GM18861 (cell line): ENCODE measurements at regions not wholly inside any gene's neighbourhood (a gene's known extent, or its start where the extent isn't known, plus 50 kb on each side); places are given as distances from the start of the nearest gene placed in this dataset.

Experiments
- ATAC-seq: cut with Tn5 transposase; IDR thresholded peaks from one replicate; pipeline ENCODE4 v1.9.1; 2021; ENCODE audit not compliant: unreplicated experiment

DNA sequence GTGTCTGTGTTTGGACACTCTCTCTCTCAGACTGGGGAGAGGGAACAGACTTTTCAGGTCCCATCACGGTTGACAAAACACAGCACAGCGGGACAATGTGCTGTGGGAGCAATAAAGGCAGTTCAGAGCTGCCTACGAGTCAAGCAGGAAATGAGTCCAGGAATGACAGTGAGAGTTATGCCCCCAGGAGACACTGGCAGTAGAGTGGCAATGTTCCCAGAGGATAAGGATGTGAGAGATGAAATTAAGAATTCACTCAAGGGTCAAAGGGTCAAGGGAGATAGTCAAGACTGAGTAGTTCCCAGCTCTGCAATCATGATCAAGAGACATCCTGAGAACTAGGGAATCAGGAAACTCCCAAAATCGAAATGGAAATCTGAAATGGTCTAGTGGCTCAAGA, 156.1 kb downstream of the LURAP1L start:
- ATAC-seq: no peak

- no peak for ATAC-seq
Observed at GRCh38 chr9:12933957-12934356, 159.1 kb downstream of the LURAP1L start.

GRCh38 chr9:12934545-12935272, 159.9 kb downstream of the LURAP1L start:
- no peak for ATAC-seq

GRCh38 chr9:12935714-12936113, 160.9 kb downstream of the LURAP1L start:
- ATAC-seq: no peak

- no peak for ATAC-seq
Observed at GRCh38 chr9:12954441-12954840, 179.6 kb downstream of the LURAP1L start.

DNA sequence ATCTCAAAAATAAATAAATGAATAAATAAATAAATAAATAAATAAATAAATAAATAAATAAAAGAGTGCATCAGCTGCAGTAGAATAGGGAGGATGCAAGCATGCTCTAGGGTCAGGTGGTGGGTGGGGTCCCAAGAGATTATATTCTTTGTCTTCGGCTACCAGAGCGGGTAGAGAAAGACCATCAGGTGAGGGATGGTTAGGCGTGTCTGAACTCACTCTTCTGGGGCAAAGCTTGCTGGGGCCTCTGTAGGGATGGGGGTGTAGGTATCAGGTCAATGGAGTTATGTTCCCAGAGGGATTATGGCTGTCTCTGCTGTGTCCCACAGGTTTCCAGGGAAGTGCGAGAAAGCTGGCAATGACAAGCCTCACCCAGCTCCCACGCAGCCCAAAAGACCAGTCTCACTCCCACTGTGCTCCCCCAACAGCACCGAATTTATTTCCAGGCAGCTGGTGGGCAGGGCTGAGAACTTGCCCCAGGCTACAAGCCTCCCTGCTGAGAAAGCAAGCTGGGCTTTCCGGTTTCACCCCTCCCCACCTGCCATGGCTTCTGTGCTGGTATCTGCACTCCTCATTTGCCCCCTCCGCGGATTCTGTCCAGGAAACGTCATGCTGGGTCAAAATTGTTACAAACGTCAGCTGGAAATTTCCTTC, 180.8 kb downstream of the LURAP1L start:
- no peak for ATAC-seq

DNA sequence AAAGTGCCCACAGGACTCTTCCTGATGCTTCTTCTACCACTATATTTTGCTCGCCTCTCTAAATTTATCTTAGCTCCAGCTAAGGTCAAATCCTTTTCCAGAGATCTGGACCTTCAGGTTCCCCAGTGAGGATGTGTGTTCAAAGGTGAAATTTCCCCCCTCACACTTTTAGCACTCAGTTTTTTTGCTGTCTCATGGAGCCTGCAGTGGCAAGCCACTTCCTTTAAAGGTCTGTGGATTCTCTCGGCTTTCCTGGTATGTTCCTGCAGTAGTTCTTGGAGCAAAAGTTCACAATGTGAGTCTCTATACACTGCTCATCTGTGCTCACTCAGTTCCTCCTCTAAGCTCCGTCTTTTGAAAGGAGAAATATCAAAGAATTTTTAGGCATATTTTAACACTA, 181.4 kb downstream of the LURAP1L start:
- no peak for ATAC-seq

DNA sequence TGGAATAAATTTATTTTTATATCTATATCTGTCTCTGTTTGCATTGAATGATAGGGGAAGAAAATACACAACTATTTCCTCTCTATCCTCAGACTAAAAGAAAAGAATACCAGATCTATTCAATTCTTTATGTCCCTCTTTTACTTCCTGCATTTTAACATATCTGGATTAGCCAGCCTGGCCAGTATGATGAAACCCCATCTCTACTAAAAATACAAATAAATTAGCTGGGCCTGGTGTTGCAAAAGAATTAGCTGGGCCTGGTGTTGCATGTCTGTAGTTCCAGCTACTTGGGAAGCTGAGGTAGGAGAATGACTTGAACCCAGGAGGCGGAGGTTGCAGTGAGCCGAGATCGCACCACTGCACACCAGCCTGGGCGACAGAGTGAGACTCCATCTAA, 182.0 kb downstream of the LURAP1L start:
- ATAC-seq: no peak

GRCh38 chr9:12958279-12958678, 183.5 kb downstream of the LURAP1L start:
- no peak for ATAC-seq

DNA sequence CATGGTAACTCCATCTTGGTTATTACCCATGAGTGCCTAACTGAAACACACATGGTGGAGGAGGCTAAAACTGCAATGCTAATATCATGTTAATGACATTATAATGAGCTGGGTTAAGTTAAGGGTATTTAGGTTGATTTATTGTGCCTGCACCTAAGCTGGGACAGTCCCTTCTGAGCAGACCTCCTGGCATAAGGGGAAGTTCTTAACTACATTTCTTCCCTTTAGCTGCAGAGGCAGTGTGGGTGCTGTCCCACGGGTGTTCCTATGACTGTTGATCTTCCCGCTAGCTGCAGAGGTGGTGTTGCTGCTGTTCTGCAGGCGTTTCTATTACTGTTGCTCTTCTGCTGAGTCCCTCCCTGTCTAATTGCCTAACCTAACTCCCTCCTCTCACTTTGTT, 183.9 kb downstream of the LURAP1L start:
- ATAC-seq: no peak

- ATAC-seq: no peak
Observed at GRCh38 chr9:12961276-12961809, 186.5 kb downstream of the LURAP1L start.

- no peak for ATAC-seq
Observed at GRCh38 chr9:12963537-12963936, 188.7 kb downstream of the LURAP1L start.

GRCh38 chr9:12964271-12964670, 189.5 kb downstream of the LURAP1L start:
- ATAC-seq: no peak

DNA sequence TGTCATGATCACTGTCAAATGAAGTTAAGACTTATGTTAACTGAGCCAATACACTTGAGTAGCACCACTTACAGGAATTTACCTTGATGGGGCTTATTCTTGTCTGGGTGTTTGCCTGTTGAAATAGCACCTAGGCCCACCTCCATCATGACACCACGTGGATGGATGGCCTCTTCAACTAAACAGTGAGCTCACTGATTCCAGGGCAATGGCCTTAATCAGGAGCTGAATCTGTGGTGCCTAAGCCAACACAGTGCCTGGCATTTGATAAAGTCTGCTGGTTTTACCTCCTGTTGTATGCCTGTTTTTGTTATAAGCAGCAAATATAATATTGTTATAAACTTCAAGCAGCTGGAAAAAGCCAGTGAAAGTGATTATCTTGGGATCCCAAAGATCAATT, 190.5 kb downstream of the LURAP1L start:
- no peak for ATAC-seq

DNA sequence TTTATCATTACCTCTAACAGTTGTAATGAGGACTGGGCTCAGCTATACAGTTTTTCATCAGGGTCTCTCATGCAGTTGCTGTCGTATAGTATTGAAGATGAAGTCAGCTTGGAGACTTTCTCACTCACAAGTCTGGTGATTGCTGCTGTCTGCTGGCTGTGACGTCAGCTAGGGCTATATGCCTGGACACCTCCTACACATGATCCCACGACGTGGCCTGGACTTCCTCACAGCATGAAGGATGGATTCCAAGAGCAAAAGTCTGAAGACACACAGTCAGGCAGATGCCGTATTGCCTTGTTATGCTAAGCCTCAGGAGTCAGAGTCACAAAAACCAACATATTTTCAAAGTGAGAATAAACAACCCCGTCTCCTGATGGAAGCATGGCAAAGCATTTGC, 193.3 kb downstream of the LURAP1L start:
- ATAC-seq: no peak

DNA sequence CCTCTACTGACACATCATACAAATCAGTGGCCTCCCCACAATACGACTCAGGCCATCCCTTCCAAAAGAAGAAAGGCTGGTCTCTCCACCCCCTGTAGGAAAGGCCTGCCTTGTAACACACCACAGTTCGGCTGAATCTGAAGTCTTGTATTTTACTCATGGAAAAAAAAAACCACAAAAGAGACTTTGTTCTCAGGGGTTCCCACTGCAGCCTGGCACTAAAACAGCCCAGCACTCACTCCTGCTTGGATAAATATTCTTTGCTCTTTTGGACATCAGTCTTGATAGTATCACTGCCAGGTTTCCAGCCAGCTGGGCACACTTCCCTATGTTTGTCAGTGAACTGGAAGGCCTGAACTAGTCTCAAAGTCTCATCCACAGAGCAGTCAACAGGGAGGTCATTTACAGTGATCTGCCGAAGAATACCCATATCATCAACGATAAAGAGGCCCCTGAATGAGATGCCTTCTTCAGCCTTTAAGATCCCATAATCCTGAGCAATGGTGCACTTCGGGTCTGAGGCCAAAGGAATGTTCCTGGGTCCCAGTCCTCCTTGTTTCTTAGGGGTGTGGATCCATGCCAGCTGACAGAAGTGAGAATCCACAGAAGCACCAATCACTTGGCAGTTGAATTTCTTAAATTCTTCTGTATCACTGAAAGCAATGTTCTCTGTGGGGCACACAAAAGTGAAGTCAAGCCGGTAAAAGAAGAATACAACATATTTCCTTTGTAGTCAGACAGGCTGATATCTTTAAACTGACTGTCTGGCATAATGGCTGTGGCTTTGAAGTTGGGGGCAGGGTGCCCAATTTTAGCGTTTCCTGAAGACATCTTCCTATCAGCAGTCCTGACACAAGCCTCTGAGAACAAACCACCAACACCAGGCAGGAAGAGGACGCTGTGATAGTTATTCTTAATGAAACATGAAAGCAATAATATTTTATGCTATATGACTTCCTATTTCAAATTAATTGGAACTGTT, 198.1 kb downstream of the LURAP1L start:
- ATAC-seq: no peak

- ATAC-seq: no peak
Observed at GRCh38 chr9:12973710-12974109, 198.9 kb downstream of the LURAP1L start.

DNA sequence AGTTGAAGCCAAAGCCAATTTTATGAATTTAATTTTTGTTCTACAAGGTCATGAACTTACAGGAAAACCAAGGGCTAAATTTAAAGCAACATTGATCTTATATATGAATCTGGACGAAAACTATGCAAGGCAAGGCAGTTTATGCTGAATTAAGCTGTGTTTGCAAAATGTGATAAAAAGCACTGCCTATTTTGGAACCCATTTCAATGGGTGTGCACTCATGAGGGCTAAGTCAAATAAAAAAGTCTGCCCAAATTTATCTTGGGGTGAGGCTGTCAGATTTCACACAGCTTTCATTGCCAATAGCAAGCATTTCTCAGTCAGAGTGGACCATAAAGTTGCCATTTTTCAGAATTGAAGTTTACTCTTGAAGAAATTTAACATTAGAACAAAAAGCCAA, 199.9 kb downstream of the LURAP1L start:
- ATAC-seq: no peak

- ATAC-seq: no peak
Observed at GRCh38 chr9:12975496-12975895, 200.7 kb downstream of the LURAP1L start.

- ATAC-seq: no peak
Observed at GRCh38 chr9:12980085-12980851, 205.4 kb downstream of the LURAP1L start.

DNA sequence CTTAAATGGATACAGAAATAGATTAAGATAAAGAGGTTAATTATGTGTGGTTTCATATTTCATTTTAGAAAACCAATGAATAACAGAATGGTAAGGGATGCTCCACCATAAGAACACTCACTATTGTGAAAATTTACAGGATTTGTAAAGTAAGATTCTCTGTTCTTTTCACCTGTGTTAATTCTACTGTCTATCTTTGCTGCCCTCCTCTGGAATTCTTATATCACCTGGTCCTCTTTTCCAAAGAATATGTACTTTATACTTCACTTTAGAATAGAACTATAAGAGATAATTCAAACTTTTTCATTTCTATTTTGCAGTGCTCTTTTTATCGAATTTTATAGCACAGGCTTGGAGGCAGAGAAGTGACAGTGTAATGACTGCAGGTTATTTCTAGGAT, 213.4 kb downstream of the LURAP1L start:
- no peak for ATAC-seq
